HG02623 (cell line): ENCODE measurements at regions not wholly inside any gene's neighbourhood (a gene's known extent, or its start where the extent isn't known, plus 50 kb on each side); places are given as distances from the start of the nearest gene placed in this dataset.

Experiments
- ATAC-seq: cut with Tn5 transposase; IDR thresholded peaks from one replicate; pipeline ENCODE4 v1.9.1; 2021; ENCODE audit warnings: moderate library complexity; ENCODE audit not compliant: unreplicated experiment

- no peak for ATAC-seq
Measured at GRCh38 chr3:167958141-167958540, 137.6 kb downstream of the GOLIM4 start.

GRCh38 chr3:167952969-167953368 lies 142.8 kb downstream of the GOLIM4 start:
- ATAC-seq, result no peak

DNA sequence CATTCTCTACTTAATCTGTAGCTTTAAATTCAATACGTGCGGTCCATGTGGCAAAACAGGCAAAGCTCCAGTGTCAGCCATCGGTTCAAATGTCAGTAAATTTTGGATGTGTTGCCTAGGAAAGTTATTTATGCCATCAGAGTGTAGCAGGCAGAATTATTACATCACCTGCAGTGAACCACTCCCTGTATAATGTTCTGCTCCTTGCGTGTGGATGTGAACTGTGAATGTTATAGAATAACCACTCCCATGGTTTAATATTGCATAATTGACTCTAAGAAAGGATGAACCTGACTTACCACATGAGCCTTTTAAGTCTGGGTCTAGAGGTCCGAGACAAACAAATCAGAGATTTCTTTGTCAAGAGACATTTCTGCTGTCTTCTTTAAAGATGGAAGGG lies 145.5 kb downstream of the GOLIM4 start:
- no peak for ATAC-seq

DNA sequence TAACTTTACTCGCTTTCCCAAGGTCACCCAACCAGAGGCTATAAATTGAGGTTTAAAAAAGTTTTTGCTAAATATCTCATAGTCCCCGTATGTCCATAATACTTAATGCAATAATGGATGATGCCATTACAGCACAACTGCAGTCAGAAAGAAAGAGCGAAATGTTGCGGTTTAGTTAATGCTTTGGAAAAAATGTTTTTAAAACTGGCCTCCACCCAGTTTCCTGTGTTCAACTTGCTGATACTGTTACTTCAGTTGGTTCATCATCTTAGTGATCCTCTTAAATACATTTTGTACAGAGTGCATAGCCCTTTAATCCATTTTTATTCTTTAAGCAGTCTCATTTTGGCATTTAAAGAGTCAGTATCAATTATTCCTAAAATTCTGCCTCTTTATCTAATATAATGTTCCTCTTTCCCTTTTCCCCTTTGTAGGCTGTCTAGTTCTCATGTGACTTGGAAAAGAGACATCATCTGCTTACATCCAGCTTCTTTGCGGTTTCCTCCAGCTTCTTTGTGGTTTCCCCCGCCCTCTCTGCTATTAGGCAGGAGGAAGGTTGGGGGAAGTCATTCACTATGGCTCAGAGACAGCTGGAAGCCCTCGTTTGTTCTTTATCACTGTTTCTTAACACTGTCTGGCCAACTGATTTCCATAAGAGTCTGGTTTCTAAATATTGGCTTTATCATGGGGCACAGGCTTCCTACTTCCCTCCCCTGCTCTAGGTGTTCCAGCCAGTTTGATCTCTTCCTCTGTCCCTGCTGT lies 154.3 kb downstream of the GOLIM4 start:
- no peak for ATAC-seq

DNA sequence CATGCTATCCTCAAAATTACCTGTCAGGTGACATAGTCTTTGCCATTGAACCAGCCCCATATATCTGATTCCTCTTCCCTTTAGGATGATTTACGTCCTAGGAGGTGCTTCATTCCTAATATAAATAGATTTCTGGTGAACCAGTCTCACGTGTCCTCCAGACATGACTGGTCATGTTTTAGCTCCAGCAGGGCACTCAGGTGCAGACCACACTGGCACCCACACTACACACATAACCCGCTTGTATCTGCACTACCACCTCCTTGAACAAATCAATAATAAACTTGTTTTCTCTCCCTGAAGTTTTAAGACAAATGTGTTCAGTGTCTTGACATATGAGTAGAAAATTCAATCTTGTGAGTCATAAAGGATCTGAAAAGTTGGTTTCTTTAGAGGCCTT lies 155.5 kb downstream of the GOLIM4 start:
- no peak for ATAC-seq

- ATAC-seq, result no peak
Measured at GRCh38 chr3:167938516-167938915, 157.2 kb downstream of the GOLIM4 start.

- no peak for ATAC-seq
Measured at GRCh38 chr3:167936019-167936418, 159.7 kb downstream of the GOLIM4 start.

DNA sequence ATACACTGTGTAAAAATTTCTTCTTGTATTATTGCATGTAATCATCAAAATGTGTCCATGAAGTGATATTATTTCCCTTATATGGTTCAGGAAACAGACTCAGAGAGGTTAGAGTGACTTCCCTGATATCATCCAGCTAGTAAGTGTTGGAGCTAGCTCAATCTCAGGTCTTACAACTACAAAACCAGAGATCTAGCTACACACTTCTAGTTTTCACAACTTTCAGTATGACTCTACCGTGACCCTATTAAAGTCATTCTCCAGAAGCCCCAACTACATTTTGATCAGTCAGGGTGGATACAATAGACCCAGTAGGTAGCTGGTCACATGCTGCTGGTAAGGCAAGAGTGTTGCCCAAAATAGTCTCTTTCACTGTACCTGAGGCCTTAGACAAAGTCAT lies 165.3 kb downstream of the GOLIM4 start:
- ATAC-seq, result no peak

DNA sequence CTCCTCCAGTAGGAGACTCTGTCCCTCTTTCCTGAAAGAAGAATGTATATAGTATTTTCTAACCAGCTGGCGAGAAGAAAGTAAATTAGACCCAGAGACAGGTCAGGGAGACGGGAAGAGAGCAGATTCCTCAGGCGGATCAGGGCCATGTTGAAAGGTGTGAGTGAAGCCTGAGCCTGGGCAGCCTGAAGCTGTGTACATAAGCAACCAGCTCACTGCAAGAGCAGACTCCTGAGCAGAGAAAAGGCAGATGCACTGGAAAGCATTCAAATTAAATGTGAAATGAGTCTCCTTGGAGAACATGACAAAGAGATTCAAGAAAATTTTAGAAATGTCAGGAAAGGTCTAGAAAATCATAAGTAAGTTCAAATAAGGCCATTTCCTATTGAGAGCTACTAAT lies 165.8 kb downstream of the GOLIM4 start:
- ATAC-seq, result no peak

DNA sequence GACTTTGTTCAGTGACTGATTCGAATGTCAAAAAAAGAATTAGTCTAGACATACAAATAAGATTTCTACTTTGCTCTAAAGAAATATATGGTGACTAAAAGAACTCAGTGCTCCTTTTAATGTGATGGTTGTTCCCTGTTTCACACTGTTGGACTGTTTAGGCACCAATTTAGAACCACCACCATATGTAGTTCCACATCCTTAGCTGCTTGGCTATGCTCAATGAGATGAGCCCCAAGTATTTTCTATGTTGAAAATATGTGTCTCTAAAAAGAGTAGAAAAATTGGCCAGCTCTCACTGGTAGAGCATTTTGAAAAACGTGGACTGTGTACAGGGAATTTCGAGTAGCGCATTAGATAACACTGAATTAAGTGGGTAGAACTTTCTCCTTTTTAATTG lies 167.3 kb downstream of the GOLIM4 start:
- ATAC-seq, result no peak

- ATAC-seq, result no peak
Measured at GRCh38 chr3:167920747-167921146, 175.0 kb downstream of the GOLIM4 start.

DNA sequence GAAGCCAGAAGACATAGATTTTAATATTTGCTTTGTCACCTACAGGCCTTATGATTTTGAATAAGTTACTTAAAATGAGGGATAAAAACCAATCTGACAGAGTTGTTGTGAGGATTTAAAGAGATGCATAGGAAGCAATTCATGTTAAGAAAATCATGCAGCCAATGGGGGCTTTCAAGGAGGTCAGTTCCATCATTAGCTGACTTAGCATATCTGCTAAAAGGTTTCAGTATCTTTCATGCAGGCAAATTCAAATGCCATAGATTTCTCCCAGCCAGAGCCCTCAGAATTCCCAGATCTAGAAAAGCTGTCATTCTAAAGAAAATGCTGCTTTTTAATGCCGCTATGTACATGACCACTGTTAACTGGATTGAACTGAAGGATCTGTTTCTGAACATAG lies 176.1 kb downstream of the GOLIM4 start:
- no peak for ATAC-seq

GRCh38 chr3:167918686-167919085 lies 177.0 kb downstream of the GOLIM4 start:
- no peak for ATAC-seq

GRCh38 chr3:167918008-167918596 lies 177.6 kb downstream of the GOLIM4 start:
- no peak for ATAC-seq

- ATAC-seq, result no peak
Measured at GRCh38 chr3:167913219-167913835, 177.8 kb downstream of the SERPINI1 start.

DNA sequence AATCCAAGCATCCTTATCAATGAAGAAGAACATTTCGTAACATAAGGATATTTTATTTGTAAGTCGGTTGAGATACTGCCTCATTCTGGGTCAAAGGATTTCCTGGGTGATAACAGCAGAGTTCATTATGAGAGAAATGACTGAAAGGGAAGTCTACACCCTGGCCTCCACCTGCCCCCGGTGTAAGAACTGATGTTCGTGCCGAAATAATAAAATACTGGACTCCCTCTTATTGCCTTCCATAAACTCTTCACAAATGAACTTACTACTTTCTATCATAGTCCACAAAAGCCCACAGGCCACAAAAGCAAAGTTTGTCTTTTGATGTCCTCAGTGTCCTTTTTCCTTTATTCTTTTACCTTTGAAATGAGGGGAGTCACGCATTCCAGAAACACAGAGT lies 174.4 kb downstream of the SERPINI1 start:
- no peak for ATAC-seq

DNA sequence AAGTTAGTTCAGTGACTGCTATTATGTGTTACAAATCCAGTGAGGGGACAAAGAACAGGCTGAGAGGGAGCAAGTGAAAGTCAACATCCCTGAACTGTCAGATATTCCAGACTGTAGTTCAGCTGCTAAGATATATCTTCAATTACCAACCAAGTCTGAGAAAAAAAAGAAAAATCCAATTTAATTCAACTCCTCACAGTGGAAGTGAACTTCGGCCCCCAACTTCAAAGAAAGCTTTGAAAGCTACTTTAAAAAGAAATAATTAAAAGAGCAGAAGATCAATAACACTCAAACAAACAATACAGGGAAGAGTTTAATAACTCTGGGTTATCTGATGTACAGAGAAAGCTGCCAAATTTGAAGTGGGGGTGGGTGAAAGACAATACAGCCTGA lies 174.0 kb downstream of the SERPINI1 start:
- no peak for ATAC-seq

DNA sequence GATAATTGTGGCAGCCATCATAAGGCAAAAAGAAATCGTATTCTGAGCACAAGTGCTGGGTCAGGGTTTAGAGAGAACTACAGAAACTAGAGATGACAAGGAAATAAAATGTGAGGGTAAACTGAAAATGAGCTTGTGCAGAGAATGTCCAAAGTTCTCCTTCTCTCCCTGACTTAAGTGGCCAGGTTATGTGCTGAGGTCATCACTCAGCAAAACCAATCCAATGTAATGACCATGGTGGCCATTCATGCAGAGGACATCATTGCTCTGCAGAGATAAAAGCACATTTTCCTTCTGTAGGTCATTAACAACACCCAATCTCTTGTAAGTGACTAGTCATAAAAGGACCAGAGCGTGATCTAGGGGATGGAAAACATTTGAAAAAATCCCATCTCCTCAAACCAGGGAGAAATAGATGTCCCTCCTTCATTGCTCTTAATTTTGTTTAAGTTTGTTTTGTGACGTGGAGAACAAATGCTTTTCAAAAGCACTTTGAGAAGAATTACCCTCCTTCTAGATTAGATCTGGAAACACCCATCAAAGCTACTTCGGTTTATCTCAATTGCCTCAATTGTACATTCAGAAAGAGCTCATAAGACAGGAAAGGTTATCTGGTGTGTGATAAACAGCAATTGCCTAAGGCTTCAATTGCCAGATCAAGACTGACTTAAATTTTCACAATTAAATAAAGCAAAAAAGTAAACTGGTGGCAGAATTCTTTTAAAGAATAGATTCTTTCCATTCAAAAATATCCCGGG lies 173.4 kb downstream of the SERPINI1 start:
- no peak for ATAC-seq

- ATAC-seq, result no peak
Measured at GRCh38 chr3:167908221-167908620, 172.7 kb downstream of the SERPINI1 start.

DNA sequence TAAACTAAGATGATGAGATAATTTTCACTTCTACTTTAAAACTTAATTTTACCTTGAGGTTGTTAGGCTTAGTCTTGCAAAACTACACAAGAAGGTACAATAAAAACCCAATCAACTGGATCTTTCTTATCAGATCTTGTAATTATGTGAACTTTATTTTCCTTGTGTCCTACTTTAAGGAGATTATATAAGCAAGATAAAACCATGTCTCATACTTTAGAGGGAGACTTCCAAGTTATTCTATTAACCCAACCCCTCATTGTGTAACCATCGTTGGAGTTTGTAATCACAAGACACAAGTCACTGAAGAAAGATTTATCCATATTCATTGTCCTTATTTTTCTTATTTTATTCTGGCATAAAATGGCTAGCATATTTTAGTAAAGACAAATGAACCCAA lies 165.6 kb downstream of the SERPINI1 start:
- ATAC-seq, result no peak

- ATAC-seq, result no peak
Measured at GRCh38 chr3:167899093-167899492, 163.6 kb downstream of the SERPINI1 start.

- no peak for ATAC-seq
Measured at GRCh38 chr3:167898091-167898490, 162.6 kb downstream of the SERPINI1 start.
